Stimulated activated CD4-positive, alpha-beta T cell treated with anti-CD3 and anti-CD28 coated beads, Interleukin-1b, Interleukin-23, amount 100 ng/mL, for 24 hours (primary cell): ENCODE measurements at regions not wholly inside any gene's neighbourhood (a gene's known extent, or its start where the extent isn't known, plus 50 kb on each side); places are given as distances from the start of the nearest gene placed in this dataset.

ENCODE experiments used
- DNase-seq, 4 experiments: peaks; one replicate each; pipeline ENCODE4 v3.0.0-alpha.2; 2020; ENCODE audit warnings: low read depth in 4 of 4, low spot score in 1 of 4

DNA sequence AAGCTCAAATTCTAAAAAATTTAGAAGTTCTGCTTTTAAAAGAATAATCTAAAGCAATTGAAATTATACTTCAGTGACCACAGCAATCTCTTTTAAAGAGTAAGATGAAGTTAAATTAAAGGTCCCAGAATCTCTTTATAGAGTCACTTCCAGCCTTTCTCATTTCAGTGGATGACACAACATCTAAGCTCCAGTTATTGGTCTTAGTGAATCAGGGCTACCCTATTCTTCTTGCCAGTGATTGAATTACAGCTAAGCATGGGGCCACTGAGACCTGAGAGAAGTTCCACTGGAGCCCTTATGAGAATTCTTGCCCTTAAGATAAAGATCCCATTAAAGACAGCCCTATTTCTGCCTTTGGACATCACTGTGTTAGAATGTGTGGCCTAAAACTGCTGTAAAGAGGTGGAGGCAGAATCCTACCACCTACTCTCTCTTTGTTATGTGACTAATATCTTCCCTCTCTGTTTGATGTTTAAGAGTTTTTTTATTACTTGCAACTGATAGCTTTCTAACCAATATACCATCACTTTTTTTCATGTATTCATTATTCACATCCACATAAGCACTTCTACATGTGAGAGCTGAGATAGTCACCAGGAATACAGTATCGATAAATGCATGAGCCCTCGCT is 128.6 kb downstream of the UNC5CL start:
- no peak for DNase-seq

DNA sequence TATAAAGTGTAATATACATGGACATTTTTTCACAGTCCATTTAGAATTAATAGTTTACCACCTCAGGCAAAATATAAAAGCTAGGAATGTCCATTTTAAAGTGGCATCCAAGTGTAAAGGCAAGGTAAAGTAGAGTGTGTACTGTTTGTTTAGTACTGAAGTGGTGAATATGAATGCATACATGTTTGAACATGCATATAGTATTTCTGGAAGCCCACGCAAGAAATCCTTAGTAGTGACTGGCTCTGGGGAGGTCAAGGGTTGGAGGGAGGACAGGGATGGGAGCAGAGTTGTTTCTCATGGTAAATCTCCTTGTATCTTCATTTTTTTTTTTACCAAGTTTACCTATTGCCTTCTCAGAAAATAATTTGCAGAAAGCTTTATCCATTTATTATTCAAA is 129.2 kb downstream of the UNC5CL start:
- DNase-seq, result no peak

DNA sequence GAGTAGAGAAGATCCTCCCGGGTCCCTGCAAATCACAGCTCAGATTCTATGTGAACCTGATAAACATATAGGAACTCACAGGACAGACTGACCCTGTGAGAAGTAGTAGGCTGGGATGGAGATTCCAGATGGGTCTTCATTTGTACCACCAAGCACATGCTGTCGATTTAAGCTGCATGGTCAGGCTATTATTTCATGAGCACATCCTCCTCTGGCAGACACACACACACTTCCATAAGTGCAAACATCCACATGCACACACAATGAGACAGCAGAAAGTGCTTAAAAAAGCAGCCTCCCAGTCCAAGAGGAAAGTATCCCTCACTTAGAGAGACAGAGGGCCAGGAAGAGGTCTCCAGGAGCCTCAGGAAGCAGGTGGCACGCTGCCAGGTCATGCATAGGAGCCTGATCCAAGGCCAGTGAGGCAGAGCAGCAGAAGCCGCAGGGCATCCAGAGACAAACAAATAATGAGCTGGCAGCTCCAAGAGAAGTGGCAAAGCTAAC is 131.8 kb downstream of the UNC5CL start:
- DNase-seq, result no peak

DNA sequence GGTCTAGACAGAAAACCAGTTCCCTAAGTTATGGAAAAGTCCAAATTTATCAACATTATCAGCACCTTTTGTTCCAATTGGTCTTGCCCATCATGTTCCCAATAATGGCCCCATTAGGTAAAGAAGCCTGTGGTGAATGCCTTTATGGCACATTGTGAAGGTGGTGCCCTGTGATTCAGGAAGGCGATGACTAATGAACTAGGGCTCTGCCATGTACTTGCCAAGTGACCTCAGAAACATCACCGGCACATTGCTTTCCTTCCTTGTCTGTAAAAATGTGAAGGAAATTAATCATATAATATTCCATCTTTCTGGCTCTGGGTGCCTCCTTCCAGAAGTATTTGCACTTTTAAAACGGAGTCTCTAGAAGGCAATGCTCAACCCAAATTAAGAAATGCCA is 132.3 kb downstream of the UNC5CL start:
- no peak for DNase-seq

DNA sequence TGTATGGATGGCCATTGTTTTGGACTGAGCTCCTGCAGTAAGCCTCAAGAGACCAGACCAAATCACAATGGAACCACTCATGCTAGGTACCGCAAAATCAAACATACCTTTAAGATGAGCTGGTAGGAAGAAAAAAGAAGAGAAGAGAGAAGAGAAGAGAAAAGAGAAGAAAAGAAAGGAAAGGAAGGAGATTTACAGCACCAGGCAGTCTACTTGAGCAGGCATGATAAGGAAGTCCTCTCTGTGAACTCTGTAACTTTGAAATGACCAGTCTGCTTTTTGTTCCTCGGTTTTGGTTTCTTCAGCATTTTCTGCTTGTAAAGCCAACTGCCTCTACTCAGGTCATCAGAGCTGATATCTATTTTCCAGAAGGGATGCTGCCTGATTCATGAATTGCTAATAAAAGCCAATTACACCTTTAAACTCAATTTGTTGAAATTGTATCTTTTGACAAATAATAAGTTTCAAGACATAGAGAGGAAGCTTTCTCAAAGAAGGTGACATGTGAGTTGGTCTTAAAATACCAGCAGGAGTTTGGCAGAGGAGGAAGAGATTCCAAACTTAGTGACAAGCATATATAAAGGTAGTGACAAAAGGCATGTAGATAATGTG is 134.3 kb downstream of the UNC5CL start:
- DNase-seq, result no peak

DNA sequence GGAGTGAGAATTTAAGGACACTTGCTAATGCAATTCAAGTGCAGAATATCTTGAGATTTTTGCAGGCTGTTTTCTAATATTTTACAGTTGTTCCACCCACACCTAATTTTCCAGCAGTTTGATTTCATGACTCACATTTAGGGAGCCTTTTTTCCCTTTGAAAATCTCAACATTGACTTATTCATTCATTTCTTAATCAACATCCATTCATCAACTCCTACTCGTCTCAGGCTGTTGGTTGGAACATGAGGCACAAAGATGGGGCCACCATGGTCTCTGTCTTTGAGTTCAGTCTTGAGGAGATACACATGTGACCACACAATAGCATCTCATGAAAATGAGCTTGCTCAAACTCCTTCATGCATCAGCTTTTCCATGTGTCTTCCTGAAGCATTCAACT is 135.6 kb downstream of the UNC5CL start:
- no peak for DNase-seq

DNA sequence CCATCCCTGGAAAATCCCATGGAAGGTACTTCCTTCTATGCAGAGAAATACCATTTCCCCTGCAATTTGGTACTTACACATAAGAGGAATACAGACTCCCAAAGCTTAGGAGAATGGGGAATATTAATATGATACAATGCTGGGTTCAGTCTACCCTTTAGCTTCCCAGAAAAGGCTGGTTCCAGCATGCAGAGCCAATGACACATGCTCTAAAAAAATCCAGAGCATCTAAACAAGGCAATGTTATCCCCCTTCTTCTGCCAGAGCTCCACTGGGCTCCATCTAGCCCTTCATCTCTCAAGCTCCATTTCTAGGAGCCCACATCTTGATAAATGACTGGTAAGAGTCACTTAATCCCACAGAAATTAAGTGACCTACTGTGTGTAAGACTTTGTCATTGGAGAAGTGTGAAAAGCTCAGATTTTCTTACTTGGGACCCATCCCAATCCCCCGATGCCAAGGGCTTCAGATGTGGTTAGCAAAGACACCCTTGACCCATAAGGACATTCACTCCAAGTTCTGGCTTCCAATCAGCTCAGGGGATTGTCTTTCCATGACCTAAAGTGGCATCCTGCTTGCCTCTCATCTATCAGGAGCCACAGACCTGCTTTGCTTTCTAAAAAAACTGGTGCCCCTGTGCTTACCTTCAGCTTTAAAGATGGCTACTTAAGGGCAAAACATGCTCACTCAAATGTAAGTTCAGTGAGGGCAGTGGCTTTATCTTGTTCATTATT is 137.5 kb downstream of the UNC5CL start:
- DNase-seq, result no peak

DNA sequence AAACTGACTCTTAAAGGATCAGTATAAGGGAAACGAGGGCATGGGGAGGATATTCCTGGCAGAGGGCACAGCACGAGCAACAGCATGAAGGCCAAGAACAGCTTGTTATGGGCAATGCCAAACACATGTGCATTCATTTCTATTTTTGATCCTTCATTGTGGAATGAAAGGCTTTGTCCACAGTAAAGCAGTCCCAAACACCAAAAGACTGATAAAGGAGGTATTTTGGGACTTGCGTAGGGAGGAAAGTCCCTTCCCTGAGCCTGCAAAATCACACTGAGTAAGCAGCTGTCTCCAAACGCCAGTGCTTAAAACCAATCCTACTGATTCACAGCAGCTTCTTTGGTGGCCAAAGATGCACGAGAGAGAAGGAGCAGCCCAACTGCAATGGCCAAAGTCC is 138.2 kb downstream of the UNC5CL start:
- DNase-seq, result no peak

DNA sequence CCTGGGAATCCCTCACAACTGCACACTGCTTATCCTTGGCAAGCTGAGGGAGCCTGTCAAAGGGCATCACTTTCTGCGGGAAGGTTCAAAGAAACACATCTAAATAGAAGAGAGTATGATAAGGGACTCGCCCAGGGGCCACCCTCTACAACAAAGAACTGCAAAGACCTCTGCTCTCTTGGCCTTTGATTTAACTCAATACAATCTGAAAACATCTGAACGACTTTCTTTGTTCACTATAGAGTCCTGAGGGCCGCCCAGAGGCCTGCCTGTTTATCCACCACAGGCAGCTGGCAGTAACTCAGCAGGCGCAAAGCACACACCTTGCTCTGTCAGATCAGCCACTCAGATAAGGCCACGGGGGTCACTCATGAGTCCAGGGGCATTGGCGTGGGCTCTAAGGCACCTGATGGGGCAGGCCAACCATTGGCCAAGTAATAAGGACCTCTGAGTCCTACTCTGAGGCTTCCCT is 139.3 kb downstream of the UNC5CL start:
- DNase-seq, result no peak

DNA sequence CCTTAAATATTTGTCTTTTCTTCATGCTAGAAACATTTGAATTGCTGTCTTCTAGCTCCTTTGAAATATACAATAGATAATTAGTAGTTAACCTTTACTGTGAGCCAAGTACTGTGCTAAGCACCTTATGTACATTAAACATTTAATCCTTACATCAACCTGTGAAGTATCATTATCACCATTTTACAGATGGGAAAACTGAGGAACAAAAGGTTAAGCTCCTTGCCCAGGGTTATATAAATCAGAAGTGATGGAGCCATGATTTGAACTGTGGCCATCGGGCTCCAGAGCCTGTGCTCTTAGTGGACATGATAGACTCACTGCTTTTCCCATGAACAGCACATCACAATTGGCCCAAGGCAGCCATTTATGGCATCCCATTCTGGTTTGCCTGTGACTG is 140.9 kb downstream of the UNC5CL start:
- DNase-seq, result no peak

DNA sequence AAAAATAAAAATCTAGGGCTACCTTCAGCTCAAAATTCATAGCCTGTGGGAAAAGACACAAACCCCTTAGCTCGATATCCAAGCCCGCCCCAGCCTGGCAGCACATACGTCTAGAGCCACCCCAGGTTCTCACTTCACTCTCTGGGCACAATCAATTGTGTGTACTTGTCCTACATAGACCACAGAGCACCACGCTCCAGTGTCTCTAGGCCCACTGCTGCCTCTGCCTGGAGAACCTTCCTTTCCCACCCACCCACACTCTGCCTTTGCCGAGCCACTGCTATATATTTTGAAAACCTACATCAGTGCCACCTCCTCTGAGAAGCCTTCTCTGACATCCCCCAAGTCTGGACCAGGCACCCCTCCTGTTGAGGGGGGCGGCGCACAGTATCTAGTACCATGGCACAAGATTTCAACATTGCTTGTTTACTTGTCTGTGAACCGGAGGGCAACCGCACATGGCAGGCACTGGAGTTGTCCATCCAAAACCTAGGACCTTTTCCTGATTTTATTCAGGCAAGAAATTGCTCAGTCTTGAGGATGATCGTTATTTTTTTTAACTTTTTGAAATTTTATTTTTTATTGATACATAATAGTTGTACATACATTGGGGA is 141.5 kb downstream of the UNC5CL start:
- DNase-seq, result no peak

DNA sequence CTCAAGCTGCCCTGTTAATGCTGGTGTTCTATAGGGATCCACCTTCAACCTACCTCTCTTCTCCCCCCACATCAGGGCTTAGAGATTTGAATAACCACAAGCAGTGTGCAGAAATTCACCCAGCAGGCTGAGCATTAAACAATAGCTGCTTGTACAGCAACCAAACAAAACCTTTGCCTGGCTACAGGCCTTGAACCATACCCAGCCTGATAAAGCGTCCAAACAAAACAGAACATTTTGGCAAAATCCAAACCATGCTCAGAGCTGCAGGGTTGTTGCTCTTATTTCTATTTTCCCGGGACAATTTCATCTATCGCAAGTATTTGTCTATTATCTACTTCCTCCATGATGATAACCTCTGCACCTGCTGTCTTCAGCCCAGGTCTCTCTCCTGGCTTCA is 142.3 kb downstream of the UNC5CL start:
- DNase-seq, result no peak

DNA sequence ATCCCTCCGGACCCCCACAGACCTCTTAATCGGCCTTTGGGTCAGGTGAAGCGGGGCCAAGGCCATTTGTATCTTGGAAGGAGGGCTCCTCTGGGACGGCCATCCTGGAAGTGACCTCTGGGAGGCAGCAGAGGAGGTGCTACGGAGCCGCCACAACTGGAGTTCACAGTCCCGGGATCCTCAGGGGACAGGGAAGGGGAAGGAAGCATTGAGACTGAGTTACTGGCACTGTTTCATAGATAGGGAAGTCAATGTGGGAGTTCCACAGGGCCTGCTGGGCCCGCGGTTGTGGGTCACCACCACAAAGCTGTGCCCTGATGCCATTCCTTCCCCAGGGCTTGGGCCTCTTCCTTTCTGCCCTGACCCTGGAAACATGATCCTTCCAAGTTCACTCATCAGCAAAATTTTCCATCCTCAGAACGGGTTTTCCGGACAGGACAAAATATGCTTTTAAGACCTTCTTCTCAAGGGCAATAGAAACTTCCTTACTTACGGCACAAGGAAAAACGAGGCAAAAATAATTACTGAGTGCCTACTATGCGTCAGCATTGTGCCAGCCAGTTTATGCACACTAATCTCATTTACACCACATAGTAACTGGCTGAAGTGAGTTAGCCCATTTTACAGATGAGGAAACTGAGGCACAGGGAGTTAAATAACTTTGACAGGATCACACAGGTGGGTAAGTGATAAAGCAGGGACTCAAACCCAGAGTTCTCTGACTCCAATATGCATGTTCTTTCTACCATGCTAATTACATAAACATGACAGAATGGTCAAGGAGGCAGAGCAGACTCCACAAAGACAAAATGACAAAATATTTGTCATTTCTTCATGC is 143.8 kb downstream of the UNC5CL start:
- DNase-seq, result no peak

DNA sequence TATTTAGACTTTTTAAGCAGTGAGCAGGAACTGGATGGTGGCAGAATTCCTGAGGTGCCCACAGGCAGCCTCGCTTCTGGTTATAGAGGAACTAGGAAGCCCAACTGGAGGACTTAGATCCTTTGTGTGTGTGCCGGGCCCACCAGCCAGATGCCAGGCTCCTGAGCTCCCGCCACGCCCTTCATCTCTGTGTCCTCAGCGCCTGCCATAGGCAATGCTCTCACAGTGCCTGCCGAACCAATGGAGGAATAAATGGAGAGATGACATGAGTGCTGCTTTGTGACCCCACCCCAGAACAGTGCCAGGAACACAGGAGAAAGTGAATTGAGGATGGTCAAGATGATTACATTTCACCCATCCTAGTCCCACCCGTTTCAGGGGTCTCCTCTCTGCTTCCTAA is 146.0 kb downstream of the UNC5CL start:
- no peak for DNase-seq

DNA sequence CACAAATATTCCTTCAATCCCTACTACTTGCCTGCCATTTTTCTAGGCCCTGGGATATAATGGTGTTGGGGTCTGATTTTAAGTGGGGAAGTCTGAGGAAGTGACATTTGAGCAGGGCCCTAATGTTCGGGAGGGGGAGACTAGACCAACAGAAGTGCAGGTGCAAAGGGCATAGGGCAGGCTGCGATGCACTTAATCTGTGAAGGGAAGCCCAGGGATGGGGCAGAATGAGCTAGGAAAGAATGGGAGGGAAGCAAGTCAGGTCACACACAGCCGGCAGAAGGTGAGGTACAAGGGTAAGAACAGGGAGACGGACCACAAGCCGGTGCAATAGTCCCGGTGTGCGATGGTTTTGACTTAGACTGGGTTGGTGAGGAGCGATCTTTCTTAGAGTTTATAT is 146.8 kb downstream of the UNC5CL start:
- DNase-seq, result no peak

DNA sequence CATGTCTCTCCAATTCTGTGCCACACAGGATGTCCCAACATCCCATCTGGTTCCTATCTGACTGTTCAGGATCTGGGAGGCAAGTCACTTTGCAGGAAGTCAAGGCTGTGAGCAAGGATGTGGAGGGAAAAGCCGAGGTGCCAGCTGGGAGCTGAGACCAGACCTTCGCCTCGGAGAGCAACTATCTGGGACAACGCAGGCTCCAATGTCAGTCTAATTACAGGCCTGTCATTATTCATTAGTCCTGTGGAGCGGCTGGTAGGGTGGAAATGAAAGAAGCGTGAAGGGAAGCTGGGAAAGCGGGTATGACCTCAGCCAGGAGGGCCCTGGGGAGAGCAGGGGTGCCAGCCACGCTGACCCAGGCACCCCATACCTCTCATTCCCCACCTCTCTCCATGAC is 147.3 kb downstream of the UNC5CL start:
- DNase-seq, result no peak

DNA sequence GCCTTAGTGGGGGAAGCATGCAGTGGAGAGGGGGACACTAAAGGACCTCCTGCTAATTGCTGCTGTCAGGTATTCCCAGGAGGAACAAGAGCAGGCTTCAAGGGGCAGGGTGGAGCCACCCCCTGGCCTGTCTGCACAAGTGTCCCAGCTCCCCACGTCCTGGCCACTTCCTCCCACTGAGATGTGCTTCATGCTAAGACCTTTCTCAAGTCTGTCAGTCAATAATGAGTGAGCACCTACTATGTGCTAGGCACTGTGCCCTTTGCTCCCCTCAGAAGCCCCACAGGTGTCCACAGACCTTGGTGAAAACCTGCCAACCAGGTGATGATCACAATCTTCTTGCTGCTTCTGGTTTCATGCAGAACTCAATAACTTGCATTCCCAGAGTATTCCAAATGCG is 147.9 kb downstream of the UNC5CL start:
- no peak for DNase-seq

DNA sequence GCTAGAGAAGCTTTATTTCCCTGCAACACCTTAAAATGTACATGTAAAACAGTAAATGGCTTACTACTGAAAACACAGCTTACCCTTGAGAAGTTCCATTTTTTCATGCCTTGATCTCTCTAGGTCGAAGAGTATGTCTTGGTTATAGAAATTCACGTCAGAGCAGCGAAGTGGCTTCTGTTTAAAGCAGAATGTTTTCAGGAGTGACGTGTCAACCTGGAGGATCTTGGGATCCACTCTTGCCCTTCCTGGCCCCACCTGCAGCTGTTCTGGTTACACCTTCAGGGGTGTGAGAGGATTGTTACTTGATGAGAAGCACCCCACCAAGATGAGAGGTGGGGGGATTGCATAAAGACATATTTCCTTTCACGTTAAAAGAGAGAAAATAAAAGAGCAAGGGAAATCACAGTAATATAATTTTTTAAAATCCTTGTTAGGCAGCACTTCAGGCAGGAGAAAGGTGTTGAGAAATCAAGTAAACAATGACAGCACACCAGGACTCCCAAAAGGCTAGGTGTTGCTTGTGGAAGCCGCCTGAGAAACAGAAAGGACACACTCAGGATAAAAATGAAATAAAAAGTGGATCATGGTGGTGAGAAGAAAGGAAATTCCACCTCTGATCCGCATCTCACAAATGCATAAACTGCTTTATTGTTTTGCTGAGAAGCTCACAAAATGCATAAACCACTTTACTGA is 149.7 kb downstream of the UNC5CL start:
- no peak for DNase-seq

DNA sequence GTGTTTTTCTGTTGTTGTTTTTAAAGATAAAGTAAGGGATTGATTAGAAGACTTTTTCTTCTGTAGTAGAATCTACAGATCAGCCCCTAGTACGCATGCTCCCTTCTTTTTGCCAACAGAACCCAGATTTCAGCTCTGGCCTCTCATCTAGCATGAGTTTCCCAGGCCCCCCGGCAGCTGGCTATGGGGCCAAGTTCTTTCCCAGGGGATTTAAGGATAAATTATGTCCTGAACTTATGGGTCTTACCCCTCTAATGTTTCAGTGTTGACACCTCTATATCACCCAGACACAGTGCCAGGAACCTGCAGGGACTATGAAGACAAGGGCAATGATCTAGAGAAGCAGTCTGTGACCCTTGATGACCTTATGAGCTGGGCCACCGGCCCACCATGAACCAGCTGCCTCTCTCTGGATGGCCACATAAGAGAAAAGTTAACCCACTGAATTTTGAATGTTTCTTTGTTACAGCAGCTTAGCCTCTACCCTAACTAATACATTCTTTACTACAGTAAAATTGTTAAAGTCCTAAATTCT is 150.5 kb downstream of the UNC5CL start:
- DNase-seq, result no peak

DNA sequence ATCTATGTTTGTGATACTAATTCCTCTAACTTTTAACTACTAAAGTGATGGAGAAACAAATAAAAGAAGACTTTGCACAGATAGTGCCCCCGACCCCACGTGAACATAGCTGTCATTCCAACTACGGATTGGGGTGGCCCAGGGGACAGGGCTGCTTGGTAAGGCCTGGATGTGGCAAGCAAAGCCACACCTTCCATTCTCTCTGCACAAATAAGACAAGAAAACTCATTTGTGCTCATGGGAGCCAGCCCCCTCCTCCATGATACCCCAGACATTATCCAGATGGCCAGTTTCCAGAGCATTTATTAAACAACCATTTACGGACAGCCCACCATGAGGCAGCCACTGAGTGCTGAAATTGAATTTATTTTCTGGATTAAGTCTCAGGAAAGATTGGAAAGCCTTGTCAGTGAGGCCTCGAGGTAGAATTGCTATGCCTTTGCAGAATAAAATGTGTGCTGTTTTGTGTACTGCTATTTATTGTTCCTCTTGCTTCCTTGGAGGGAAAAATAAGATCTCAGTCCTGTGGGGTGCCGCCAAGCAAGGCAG is 151.2 kb downstream of the UNC5CL start:
- no peak for DNase-seq
